NCI-H1092 treated with DMSO at 0.1 percent for 48 hours (cell line): ENCODE measurements at regions not wholly inside any gene's neighbourhood (a gene's known extent, or its start where the extent isn't known, plus 50 kb on each side); places are given as distances from the start of the nearest gene placed in this dataset.

Experiments
- DNase-seq: peaks from one replicate; lab custom pipeline; 2025; lab: John Stamatoyannopoulos, UW

- no peak for DNase-seq
Observed at GRCh38 chr3:150063237-150063636, 92.5 kb upstream of the PFN2 start.

- no peak for DNase-seq
Observed at GRCh38 chr3:150062492-150062891, 91.8 kb upstream of the PFN2 start.

- DNase-seq, result no peak
Observed at GRCh38 chr3:150061288-150062024, 90.8 kb upstream of the PFN2 start.

GRCh38 chr3:150059729-150060128, 89.0 kb upstream of the PFN2 start:
- peak; percentile 27 for DNase-seq

- no peak for DNase-seq
Observed at GRCh38 chr3:150059241-150059640, 88.5 kb upstream of the PFN2 start.

- DNase-seq, result no peak
Observed at GRCh38 chr3:150057227-150057626, 86.5 kb upstream of the PFN2 start.

- DNase-seq, result no peak
Observed at GRCh38 chr3:150055332-150055731, 84.6 kb upstream of the PFN2 start.

- no peak for DNase-seq
Observed at GRCh38 chr3:150054635-150055034, 83.9 kb upstream of the PFN2 start.

- DNase-seq, result no peak
Observed at GRCh38 chr3:150050510-150050909, 79.8 kb upstream of the PFN2 start.

GRCh38 chr3:150049317-150049716, 78.6 kb upstream of the PFN2 start:
- DNase-seq, result no peak

GRCh38 chr3:150041877-150042276, 71.2 kb upstream of the PFN2 start:
- DNase-seq, result no peak

GRCh38 chr3:150040097-150040496, 69.4 kb upstream of the PFN2 start:
- no peak for DNase-seq

GRCh38 chr3:150038830-150039229, 68.1 kb upstream of the PFN2 start:
- DNase-seq, result no peak

GRCh38 chr3:150036780-150037179, 66.1 kb upstream of the PFN2 start:
- no peak for DNase-seq

- no peak for DNase-seq
Observed at GRCh38 chr3:150035910-150036612, 65.4 kb upstream of the PFN2 start.

- no peak for DNase-seq
Observed at GRCh38 chr3:150035301-150035779, 64.6 kb upstream of the PFN2 start.

- DNase-seq, result no peak
Observed at GRCh38 chr3:150033721-150034120, 63.0 kb upstream of the PFN2 start.

GRCh38 chr3:150030841-150031240, 60.1 kb upstream of the PFN2 start:
- no peak for DNase-seq

GRCh38 chr3:150023239-150023636, 52.5 kb upstream of the PFN2 start:
- DNase-seq, result no peak

GRCh38 chr3:150022381-150023238, 51.9 kb upstream of the PFN2 start:
- DNase-seq, result no peak

GRCh38 chr3:150020527-150020926, 49.8 kb upstream of the PFN2 start:
- DNase-seq, result no peak
